ENCODE measurements at regions not wholly inside any gene's neighbourhood (a gene's known extent, or its start where the extent isn't known, plus 50 kb on each side); places are given as distances from the start of the nearest gene placed in this dataset.

DNA sequence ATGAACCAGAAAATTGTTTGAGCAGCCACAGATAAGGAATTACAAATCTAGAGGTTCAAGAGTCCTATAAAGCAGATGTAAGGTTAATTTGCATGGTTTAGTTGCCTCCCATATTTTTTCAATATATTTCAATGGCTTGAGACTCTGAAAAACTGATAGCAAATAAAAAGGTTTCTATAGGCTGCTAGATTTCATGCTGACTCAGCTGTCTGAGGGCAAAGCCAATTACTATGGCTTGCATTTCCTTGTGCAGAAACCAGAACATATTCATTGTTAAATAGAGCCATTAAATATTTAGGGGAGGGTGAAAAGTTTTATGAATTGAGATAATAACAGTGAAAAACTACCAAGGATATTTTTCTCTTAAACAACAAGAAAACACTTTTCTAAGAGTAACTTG lies 278.1 kb upstream of the CADM2 start:
- TF ChIP-seq, protein P1, sequence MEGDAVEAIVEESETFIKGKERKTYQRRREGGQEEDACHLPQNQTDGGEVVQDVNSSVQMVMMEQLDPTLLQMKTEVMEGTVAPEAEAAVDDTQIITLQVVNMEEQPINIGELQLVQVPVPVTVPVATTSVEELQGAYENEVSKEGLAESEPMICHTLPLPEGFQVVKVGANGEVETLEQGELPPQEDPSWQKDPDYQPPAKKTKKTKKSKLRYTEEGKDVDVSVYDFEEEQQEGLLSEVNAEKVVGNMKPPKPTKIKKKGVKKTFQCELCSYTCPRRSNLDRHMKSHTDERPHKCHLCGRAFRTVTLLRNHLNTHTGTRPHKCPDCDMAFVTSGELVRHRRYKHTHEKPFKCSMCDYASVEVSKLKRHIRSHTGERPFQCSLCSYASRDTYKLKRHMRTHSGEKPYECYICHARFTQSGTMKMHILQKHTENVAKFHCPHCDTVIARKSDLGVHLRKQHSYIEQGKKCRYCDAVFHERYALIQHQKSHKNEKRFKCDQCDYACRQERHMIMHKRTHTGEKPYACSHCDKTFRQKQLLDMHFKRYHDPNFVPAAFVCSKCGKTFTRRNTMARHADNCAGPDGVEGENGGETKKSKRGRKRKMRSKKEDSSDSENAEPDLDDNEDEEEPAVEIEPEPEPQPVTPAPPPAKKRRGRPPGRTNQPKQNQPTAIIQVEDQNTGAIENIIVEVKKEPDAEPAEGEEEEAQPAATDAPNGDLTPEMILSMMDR (IDR thresholded peaks at IDR 0.05; ENCODE audit: low read depth, low read length, poor library complexity, severe bottlenecking): no peak
- TF ChIP-seq EZH2phosphoT487 (IDR thresholded peaks at IDR 0.05; ENCODE audit: borderline replicate concordance, low read length): no peak

All from DOHH2 (cell line).